Activated CD8-positive, alpha-beta T cell treated with anti-CD3 and anti-CD28 coated beads for 36 hours (primary cell): ENCODE measurements at regions not wholly inside any gene's neighbourhood (a gene's known extent, or its start where the extent isn't known, plus 50 kb on each side); places are given as distances from the start of the nearest gene placed in this dataset.
"Not testable (repeated sequence)": the region's sequence is repeated elsewhere in the genome, so short reads cannot be mapped to it uniquely, and the experiment has no call there.

Source experiments
- ATAC-seq: fragments of 200-7000 bp; cut with Tn5 transposase; one replicate; pipeline ENCODE4 v1.10.0; 2021; ENCODE audit warnings: mild to moderate bottlenecking, moderate library complexity
- CTCF ChIA-PET: fragments of 350-600 bp; sonication (Branson Sonifier 250); formaldehyde crosslinking; loops from one replicate; lab custom pipeline; 2021; ENCODE audit warnings: antibody characterized with exemption; lab: Charles Lee
- POLR2A ChIA-PET: fragments of 350-600 bp; sonication (Branson Sonifier 250); formaldehyde crosslinking; loops from one replicate; lab custom pipeline; 2021; ENCODE audit warnings: antibody characterized with exemption; lab: Charles Lee
- DNase-seq: peaks from one replicate; pipeline ENCODE4 v3.0.0-alpha.2; 2020
- H3K27ac Mint-ChIP-seq: one replicate; pipeline ENCODE4 v1.8.0; 2021; ENCODE audit warnings: mild to moderate bottlenecking, mixed read lengths
- H3K27me3 Mint-ChIP-seq: one replicate; pipeline ENCODE4 v1.8.0; 2021; ENCODE audit warnings: mixed read lengths
- H3K36me3 Mint-ChIP-seq: one replicate; pipeline ENCODE4 v1.8.0; 2021; ENCODE audit warnings: low read depth, mixed read lengths
- H3K4me1 Mint-ChIP-seq: one replicate; pipeline ENCODE4 v1.8.0; 2021; ENCODE audit warnings: low read depth, mixed read lengths
- H3K4me3 Mint-ChIP-seq: one replicate; pipeline ENCODE4 v1.8.0; 2021; ENCODE audit warnings: mild to moderate bottlenecking, moderate library complexity, mixed read lengths
- H3K9me3 Mint-ChIP-seq: one replicate; pipeline ENCODE4 v1.8.0; 2021; ENCODE audit warnings: mixed read lengths
- intact Hi-C: fragments of 100-400 bp; cut with micrococcal nuclease; formaldehyde crosslinking; loops from one replicate; pipeline ENCODE4 v1.10.0; 2022

GRCh38 chr21:5121849-5122248 lies 5399.5 kb upstream of the TPTE start:
- H3K4me3 Mint-ChIP-seq, H3K9me3 Mint-ChIP-seq, H3K27ac Mint-ChIP-seq, H3K36me3 Mint-ChIP-seq, POLR2A ChIA-PET, CTCF ChIA-PET, ATAC-seq, H3K4me1 Mint-ChIP-seq, H3K27me3 Mint-ChIP-seq, DNase-seq, intact Hi-C loops: not testable (repeated sequence)

DNA sequence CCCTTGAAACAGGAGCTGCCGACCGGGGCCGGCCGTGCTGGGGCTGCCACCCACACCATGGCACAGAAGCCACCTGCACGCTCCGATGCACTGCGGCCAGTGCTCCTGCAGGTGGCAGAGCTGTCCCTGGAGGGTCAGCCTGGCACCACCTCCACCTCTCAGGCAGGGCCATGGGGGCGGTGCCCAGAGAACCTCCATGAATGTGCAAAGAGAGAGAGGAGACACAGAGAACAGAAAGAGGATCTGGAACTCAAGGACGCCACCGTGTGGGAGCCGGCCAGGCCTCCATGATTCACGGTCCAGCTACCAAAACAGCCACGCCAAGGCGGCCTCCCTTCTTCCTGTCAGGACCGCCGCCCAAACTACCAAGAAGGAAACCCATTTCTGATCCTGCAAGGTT lies 5397.7 kb upstream of the TPTE start:
- H3K4me3 Mint-ChIP-seq, POLR2A ChIA-PET, H3K9me3 Mint-ChIP-seq, H3K36me3 Mint-ChIP-seq, CTCF ChIA-PET, intact Hi-C loops, H3K27me3 Mint-ChIP-seq, H3K4me1 Mint-ChIP-seq, H3K27ac Mint-ChIP-seq: not testable (repeated sequence)
- ATAC-seq: peak; percentile 57
- peak; percentile 90 for DNase-seq

DNA sequence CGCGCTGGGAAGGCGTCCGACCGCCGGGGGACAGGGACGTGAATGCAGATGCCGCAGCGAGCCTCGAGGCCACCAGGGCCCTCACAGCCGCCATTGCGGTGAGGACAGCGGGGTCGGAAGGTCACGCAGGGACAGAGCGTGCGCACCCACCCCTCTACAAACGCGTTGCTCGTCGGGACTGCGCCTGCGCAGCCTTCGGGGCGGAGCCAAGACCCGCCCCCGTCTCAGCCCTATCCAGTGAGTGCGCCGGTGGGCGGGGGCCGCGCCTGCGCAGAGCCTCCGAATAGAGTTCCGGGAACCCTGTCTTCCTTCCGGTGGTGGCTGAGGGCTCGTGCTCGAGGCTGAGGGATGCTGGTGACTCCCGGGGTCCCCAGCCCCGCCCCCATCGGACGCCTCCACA lies 5393.1 kb upstream of the TPTE start:
- H3K27me3 Mint-ChIP-seq, H3K27ac Mint-ChIP-seq, POLR2A ChIA-PET, H3K9me3 Mint-ChIP-seq, intact Hi-C loops, H3K36me3 Mint-ChIP-seq, CTCF ChIA-PET, H3K4me1 Mint-ChIP-seq: not testable (repeated sequence)
- ATAC-seq: peak; percentile 93
- H3K4me3 Mint-ChIP-seq: peak overlapping the region; percentile 64
- DNase-seq: peak; percentile 98

GRCh38 chr21:5133824-5134223 lies 5387.6 kb upstream of the TPTE start:
- H3K4me1 Mint-ChIP-seq, H3K27ac Mint-ChIP-seq, CTCF ChIA-PET, ATAC-seq, H3K27me3 Mint-ChIP-seq, intact Hi-C loops, H3K4me3 Mint-ChIP-seq, POLR2A ChIA-PET, H3K36me3 Mint-ChIP-seq, DNase-seq, H3K9me3 Mint-ChIP-seq: not testable (repeated sequence)

DNA sequence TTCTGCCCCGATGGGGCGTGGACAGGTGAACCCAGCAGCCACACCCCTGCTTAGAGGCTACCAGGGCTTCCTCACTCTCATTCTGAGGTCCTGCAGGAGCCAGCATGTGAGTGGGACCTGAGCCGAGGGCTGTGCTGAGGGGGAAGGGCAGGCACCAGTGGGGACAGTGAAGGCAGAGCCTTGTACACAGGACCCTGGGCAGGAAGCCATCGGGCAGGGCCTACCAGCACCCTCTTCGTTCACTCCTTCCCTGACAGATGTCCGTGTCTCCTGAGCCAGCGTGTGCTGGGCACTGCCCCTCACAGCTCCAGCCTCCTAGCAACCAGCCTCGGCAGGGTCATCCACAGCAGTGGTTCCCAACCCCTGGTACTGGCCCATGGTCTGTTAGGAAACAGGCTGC lies 5385.0 kb upstream of the TPTE start:
- H3K4me1 Mint-ChIP-seq, ATAC-seq, H3K27me3 Mint-ChIP-seq, intact Hi-C loops, H3K4me3 Mint-ChIP-seq, H3K36me3 Mint-ChIP-seq, CTCF ChIA-PET, H3K27ac Mint-ChIP-seq, H3K9me3 Mint-ChIP-seq, POLR2A ChIA-PET, DNase-seq: not testable (repeated sequence)

GRCh38 chr21:5137006-5137405 lies 5384.4 kb upstream of the TPTE start:
- H3K9me3 Mint-ChIP-seq, H3K4me1 Mint-ChIP-seq, H3K36me3 Mint-ChIP-seq, intact Hi-C loops, H3K27ac Mint-ChIP-seq, H3K4me3 Mint-ChIP-seq, ATAC-seq, CTCF ChIA-PET, H3K27me3 Mint-ChIP-seq, POLR2A ChIA-PET, DNase-seq: not testable (repeated sequence)

- CTCF ChIA-PET, H3K4me3 Mint-ChIP-seq, H3K27ac Mint-ChIP-seq, H3K27me3 Mint-ChIP-seq, H3K9me3 Mint-ChIP-seq, POLR2A ChIA-PET, ATAC-seq, H3K36me3 Mint-ChIP-seq, H3K4me1 Mint-ChIP-seq, DNase-seq, intact Hi-C loops: not testable (repeated sequence)
Observed at GRCh38 chr21:5138687-5139086, 5382.7 kb upstream of the TPTE start.

DNA sequence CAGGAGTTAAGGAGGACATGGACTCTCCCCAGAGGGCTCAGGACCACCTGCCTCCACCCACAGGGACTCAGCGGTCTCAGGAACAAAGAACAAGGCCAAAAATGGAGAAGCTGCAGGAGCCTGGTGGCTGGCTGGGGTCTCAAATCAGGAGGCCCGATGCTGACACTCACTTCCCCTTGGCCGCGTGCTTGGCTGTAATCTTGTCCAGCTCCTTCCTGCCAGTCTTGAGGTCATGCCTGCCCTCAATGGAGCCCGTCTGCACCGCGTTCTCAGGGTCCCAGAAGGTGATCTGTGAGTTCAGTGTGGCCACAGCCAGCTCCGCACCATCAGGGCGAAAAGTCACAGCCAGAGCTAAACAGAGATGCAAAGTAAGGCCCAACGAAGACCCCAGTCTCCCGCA lies 5381.9 kb upstream of the TPTE start:
- H3K27me3 Mint-ChIP-seq, DNase-seq, H3K9me3 Mint-ChIP-seq, H3K4me1 Mint-ChIP-seq, intact Hi-C loops, ATAC-seq, CTCF ChIA-PET, H3K36me3 Mint-ChIP-seq, H3K27ac Mint-ChIP-seq, H3K4me3 Mint-ChIP-seq, POLR2A ChIA-PET: not testable (repeated sequence)

DNA sequence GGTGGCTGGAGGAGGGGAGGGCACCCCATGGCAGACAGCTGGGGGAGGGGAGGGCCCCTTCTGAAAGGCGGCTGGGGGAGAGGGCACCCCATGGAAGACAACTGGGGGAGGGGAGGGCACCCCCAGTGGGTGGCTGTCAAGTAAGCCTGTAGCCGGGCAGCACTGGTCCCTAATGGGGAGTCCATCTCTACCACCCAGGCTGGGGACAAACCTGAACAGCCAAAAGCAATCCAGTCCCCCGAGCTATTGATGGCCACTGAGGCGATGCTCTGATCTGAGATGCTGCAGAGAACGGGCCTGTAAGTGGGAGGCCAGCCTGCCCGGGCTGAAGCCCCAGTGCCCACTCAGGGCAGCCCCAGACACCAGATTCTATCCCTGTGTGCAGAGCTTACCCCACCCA lies 5378.4 kb upstream of the TPTE start:
- DNase-seq, H3K36me3 Mint-ChIP-seq, intact Hi-C loops, H3K27ac Mint-ChIP-seq, H3K27me3 Mint-ChIP-seq, CTCF ChIA-PET, H3K4me1 Mint-ChIP-seq, H3K4me3 Mint-ChIP-seq, H3K9me3 Mint-ChIP-seq, POLR2A ChIA-PET, ATAC-seq: not testable (repeated sequence)

- H3K36me3 Mint-ChIP-seq, DNase-seq, intact Hi-C loops, ATAC-seq, H3K9me3 Mint-ChIP-seq, POLR2A ChIA-PET, H3K4me3 Mint-ChIP-seq, H3K27ac Mint-ChIP-seq, H3K4me1 Mint-ChIP-seq, H3K27me3 Mint-ChIP-seq, CTCF ChIA-PET: not testable (repeated sequence)
Observed at GRCh38 chr21:5144731-5145130, 5376.7 kb upstream of the TPTE start.

- DNase-seq (peak; percentile 44), ATAC-seq (peak; percentile 82)
- H3K4me1 Mint-ChIP-seq, intact Hi-C loops, CTCF ChIA-PET, H3K27ac Mint-ChIP-seq, H3K27me3 Mint-ChIP-seq, POLR2A ChIA-PET, H3K9me3 Mint-ChIP-seq, H3K4me3 Mint-ChIP-seq, H3K36me3 Mint-ChIP-seq: not testable (repeated sequence)
Observed at GRCh38 chr21:5147685-5148084, 5373.7 kb upstream of the TPTE start.

DNA sequence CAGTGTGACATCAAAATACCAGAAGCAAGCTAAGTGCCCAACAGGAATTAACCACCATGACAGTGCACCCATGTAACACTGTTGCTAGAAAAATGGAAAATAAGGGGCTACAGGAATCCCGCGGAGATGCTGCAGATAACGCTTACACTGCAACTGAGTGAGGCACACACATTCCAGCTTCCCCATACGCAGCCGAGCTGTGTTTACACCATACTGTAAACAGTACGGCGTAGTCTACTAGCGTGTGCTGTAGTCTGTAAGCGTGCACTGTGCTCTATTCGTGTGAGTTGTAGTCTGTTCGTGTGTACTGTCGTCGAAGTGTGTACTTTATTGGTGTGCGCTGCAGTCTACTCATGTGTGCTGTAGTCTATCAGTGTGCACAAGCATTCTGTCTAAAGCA lies 5372.2 kb upstream of the TPTE start:
- not testable (repeated sequence) for H3K27ac Mint-ChIP-seq, DNase-seq

More for the DNA sequence above, 5372.2 kb upstream of the TPTE start:
- CTCF ChIA-PET, POLR2A ChIA-PET, H3K4me3 Mint-ChIP-seq, H3K4me1 Mint-ChIP-seq, H3K9me3 Mint-ChIP-seq, intact Hi-C loops, H3K27me3 Mint-ChIP-seq, H3K36me3 Mint-ChIP-seq, ATAC-seq: not testable (repeated sequence)
